Medulla oblongata (tissue), 1 donor: ENCODE measurements at regions not wholly inside any gene's neighbourhood (a gene's known extent, or its start where the extent isn't known, plus 50 kb on each side); places are given as distances from the start of the nearest gene placed in this dataset.

Source experiments
- DNase-seq: peaks from one replicate; pipeline ENCODE4 v3.0.0-alpha.2; 2015; ENCODE audit errors: extremely low spot score

- DNase-seq, result no peak
These were observed 318.0 kb downstream of the BRINP2 start for GRCh38 chr1:177488722-177489121.

GRCh38 chr1:177487481-177487880 is 316.7 kb downstream of the BRINP2 start:
- no peak for DNase-seq

- DNase-seq, result no peak
These were observed 310.1 kb downstream of the BRINP2 start for GRCh38 chr1:177480741-177481305.

- DNase-seq, result no peak
These were observed 308.8 kb downstream of the BRINP2 start for GRCh38 chr1:177479600-177479999.

- DNase-seq, result no peak
These were observed 305.9 kb downstream of the BRINP2 start for GRCh38 chr1:177476676-177477075.

- no peak for DNase-seq
These were observed 301.8 kb downstream of the BRINP2 start for GRCh38 chr1:177472567-177472966.

GRCh38 chr1:177471244-177471643 is 300.5 kb downstream of the BRINP2 start:
- DNase-seq, result no peak

- no peak for DNase-seq
These were observed 298.8 kb downstream of the BRINP2 start for GRCh38 chr1:177469519-177469918.

GRCh38 chr1:177466286-177466685 is 295.5 kb downstream of the BRINP2 start:
- DNase-seq, result no peak

GRCh38 chr1:177464686-177465085 is 293.9 kb downstream of the BRINP2 start:
- DNase-seq, result no peak

GRCh38 chr1:177451191-177451590 is 280.4 kb downstream of the BRINP2 start:
- no peak for DNase-seq

GRCh38 chr1:177448652-177449357 is 278.0 kb downstream of the BRINP2 start:
- DNase-seq, result no peak

- no peak for DNase-seq
These were observed 277.4 kb downstream of the BRINP2 start for GRCh38 chr1:177448036-177448615.

GRCh38 chr1:177444997-177445746 is 274.4 kb downstream of the BRINP2 start:
- no peak for DNase-seq

GRCh38 chr1:177443003-177443402 is 272.2 kb downstream of the BRINP2 start:
- no peak for DNase-seq

- DNase-seq, result no peak
These were observed 271.8 kb downstream of the BRINP2 start for GRCh38 chr1:177442584-177442983.

GRCh38 chr1:177441281-177441680 is 270.5 kb downstream of the BRINP2 start:
- no peak for DNase-seq

- DNase-seq, result no peak
These were observed 270.1 kb downstream of the BRINP2 start for GRCh38 chr1:177440821-177441220.

- DNase-seq, result no peak
These were observed 268.5 kb downstream of the BRINP2 start for GRCh38 chr1:177439301-177439700.

GRCh38 chr1:177435364-177435763 is 264.6 kb downstream of the BRINP2 start:
- no peak for DNase-seq

- DNase-seq, result no peak
These were observed 262.1 kb downstream of the BRINP2 start for GRCh38 chr1:177432897-177433296.

GRCh38 chr1:177431123-177431522 is 260.4 kb downstream of the BRINP2 start:
- DNase-seq, result no peak

- no peak for DNase-seq
These were observed 258.5 kb downstream of the BRINP2 start for GRCh38 chr1:177429234-177429633.
